ENCODE measurements at regions not wholly inside any gene's neighbourhood (a gene's known extent, or its start where the extent isn't known, plus 50 kb on each side); places are given as distances from the start of the nearest gene placed in this dataset.

DNA sequence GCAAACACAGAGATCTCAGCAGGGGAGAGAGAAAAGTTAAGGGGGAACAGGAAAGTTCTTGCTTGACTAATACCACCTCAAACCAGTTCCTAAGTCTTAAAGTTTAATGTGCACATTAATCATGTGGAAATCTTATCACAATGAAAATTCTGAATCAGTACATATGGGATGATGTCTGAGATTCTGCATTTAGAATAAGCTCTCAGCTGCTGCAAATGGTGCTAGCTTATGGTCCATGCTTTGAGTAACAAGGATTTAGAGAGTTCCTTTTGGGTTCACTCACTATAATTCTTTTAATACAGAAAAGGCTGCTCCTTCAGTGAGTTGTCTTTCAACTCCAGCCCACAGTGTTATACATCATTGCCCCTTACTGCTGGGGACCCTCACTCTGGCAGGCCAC, 99.5 kb upstream of the THRB start:
- POLR2A ChIA-PET, result no interaction called here
- no TSS peak for BruUV-seq (replicated peaks)
- Histone ChIP-seq H3K4me1 (ENCODE audit: control insufficient read depth, insufficient read depth, low read length) (no peaks in the 10 kb centered on the region), H3K4me3 (ENCODE audit: low read depth in 2 of 2, low read length in 2 of 2) (no peak overlapping the region), H3K36me3 (ENCODE audit: control insufficient read depth, insufficient read depth, low read length) (no peaks in the 10 kb centered on the region), H3K27me3 (ENCODE audit: control insufficient read depth, insufficient read depth, low read length) (no peaks in the 10 kb centered on the region; the same call in 1 of the 2 replicates), H3K9me3 (ENCODE audit: control insufficient read depth, insufficient read depth, low read depth, low read length) (no peaks in the 10 kb centered on the region), H3K27ac (ENCODE audit: low read length) (no peak overlapping the region)
- in situ Hi-C loops (cut with HindIII; ENCODE audit: low pct_unique_long_range_greater_than_20kb, low sequenced_read_pairs), result no loop called here
- intact Hi-C loops (cut with micrococcal nuclease; ENCODE audit: unreplicated experiment), result no loop called here
- CTCF ChIA-PET, result no interaction called here
- DNase-seq (ENCODE audit: low read depth, low spot score) (no peak), ATAC-seq (no peak)
- TF ChIP-seq POLR2AphosphoS5 (IDR thresholded peaks at IDR 0.05; ENCODE audit: low read depth, low read length) (no peak), TCF7L2 (IDR thresholded peaks at IDR 0.05; ENCODE audit: low read depth, low read length) (no peak)

DNA sequence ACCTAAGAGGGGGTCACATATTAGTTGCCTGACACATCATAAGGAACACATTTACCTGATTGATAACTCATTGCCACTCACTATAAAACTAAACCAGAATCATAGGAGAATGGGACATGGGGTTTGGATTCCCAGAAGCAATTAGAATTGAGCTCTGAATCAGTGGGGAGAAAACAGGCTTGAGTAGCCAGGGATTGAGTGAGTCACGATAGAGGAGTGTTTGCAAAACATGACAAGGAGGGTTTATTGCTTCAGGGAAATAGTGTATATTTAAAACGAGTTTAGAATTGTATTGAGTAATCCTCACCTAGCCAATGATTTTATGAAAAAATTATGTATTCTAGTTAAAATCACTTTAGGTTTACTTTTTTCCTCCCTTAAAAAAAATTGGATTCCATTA, 101.1 kb upstream of the THRB start:
- ChIA-PET CTCF (no interaction called here), POLR2A (no interaction called here)
- no peak overlapping the region for H3K4me3 ChIP-seq (ENCODE audit: low read depth in 2 of 2, low read length in 2 of 2)
- intact Hi-C loops (cut with micrococcal nuclease; ENCODE audit: unreplicated experiment), result loop anchor here (2.0 kb wide), 1 partner anchor 65 kb away; no protein-coding TSS in a partner anchor
- no peaks in the 10 kb centered on the region for H3K27me3 ChIP-seq (ENCODE audit: control insufficient read depth, insufficient read depth, low read length)
- in situ Hi-C loops (cut with HindIII; ENCODE audit: low pct_unique_long_range_greater_than_20kb, low sequenced_read_pairs), result no loop called here
- no peak overlapping the region for H3K27ac ChIP-seq (ENCODE audit: low read length)
- H3K36me3 ChIP-seq (ENCODE audit: control insufficient read depth, insufficient read depth, low read length), result no peaks in the 10 kb centered on the region
- no peak for TF ChIP-seq TCF7L2 (IDR thresholded peaks at IDR 0.05; ENCODE audit: low read depth, low read length)
- TF ChIP-seq SIN3A (IDR thresholded peaks at IDR 0.05; ENCODE audit: borderline replicate concordance, insufficient read depth, low read depth, low read length), result no peak
- TF ChIP-seq, protein P1, sequence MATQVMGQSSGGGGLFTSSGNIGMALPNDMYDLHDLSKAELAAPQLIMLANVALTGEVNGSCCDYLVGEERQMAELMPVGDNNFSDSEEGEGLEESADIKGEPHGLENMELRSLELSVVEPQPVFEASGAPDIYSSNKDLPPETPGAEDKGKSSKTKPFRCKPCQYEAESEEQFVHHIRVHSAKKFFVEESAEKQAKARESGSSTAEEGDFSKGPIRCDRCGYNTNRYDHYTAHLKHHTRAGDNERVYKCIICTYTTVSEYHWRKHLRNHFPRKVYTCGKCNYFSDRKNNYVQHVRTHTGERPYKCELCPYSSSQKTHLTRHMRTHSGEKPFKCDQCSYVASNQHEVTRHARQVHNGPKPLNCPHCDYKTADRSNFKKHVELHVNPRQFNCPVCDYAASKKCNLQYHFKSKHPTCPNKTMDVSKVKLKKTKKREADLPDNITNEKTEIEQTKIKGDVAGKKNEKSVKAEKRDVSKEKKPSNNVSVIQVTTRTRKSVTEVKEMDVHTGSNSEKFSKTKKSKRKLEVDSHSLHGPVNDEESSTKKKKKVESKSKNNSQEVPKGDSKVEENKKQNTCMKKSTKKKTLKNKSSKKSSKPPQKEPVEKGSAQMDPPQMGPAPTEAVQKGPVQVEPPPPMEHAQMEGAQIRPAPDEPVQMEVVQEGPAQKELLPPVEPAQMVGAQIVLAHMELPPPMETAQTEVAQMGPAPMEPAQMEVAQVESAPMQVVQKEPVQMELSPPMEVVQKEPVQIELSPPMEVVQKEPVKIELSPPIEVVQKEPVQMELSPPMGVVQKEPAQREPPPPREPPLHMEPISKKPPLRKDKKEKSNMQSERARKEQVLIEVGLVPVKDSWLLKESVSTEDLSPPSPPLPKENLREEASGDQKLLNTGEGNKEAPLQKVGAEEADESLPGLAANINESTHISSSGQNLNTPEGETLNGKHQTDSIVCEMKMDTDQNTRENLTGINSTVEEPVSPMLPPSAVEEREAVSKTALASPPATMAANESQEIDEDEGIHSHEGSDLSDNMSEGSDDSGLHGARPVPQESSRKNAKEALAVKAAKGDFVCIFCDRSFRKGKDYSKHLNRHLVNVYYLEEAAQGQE (IDR thresholded peaks at IDR 0.05; ENCODE audit: insufficient read depth in 1 of 2, low read depth in 2 of 2, low read length in 1 of 2), result no peak
- TF ChIP-seq POLR2AphosphoS5 (IDR thresholded peaks at IDR 0.05; ENCODE audit: low read depth, low read length), result no peak
- TF ChIP-seq, protein P2, sequence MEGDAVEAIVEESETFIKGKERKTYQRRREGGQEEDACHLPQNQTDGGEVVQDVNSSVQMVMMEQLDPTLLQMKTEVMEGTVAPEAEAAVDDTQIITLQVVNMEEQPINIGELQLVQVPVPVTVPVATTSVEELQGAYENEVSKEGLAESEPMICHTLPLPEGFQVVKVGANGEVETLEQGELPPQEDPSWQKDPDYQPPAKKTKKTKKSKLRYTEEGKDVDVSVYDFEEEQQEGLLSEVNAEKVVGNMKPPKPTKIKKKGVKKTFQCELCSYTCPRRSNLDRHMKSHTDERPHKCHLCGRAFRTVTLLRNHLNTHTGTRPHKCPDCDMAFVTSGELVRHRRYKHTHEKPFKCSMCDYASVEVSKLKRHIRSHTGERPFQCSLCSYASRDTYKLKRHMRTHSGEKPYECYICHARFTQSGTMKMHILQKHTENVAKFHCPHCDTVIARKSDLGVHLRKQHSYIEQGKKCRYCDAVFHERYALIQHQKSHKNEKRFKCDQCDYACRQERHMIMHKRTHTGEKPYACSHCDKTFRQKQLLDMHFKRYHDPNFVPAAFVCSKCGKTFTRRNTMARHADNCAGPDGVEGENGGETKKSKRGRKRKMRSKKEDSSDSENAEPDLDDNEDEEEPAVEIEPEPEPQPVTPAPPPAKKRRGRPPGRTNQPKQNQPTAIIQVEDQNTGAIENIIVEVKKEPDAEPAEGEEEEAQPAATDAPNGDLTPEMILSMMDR (IDR thresholded peaks at IDR 0.05), result no peak
- H3K9me3 ChIP-seq (ENCODE audit: control insufficient read depth, insufficient read depth, low read depth, low read length), result no peaks in the 10 kb centered on the region
- ATAC-seq (no peak), DNase-seq (ENCODE audit: low read depth, low spot score) (no peak)
- no TSS peak for BruUV-seq (replicated peaks)
- H3K4me1 ChIP-seq (ENCODE audit: control insufficient read depth, insufficient read depth, low read length), result no peaks in the 10 kb centered on the region

DNA sequence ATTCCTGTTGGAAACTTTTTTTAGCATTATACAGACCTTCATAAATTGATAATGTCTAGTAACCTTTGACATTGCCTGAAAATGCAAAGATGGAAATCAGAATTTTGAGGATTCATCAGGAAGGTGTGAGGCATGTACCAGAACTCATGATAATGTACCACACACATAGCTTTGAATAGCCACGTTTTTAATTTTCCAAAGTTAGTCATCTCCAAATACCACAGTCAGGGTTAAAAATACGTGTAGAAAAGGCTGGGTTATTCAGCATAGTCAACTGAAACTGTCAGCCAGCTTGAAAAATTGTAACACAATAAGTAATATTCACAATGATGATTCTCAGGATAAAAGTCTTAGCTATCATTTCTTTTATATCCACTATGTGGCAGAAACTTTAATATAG, 102.0 kb upstream of the THRB start:
- Histone ChIP-seq H3K27me3 (ENCODE audit: control insufficient read depth, insufficient read depth, low read length) (no peaks in the 10 kb centered on the region), H3K27ac (ENCODE audit: low read length) (no peak overlapping the region), H3K4me3 (ENCODE audit: low read depth in 2 of 2, low read length in 2 of 2) (no peak overlapping the region), H3K9me3 (ENCODE audit: control insufficient read depth, insufficient read depth, low read depth, low read length) (no peaks in the 10 kb centered on the region), H3K4me1 (ENCODE audit: control insufficient read depth, insufficient read depth, low read length) (no peaks in the 10 kb centered on the region), H3K36me3 (ENCODE audit: control insufficient read depth, insufficient read depth, low read length) (no peaks in the 10 kb centered on the region)
- TF ChIP-seq POLR2AphosphoS5 (IDR thresholded peaks at IDR 0.05; ENCODE audit: low read depth, low read length) (no peak), SIN3A (IDR thresholded peaks at IDR 0.05; ENCODE audit: borderline replicate concordance, insufficient read depth, low read depth, low read length) (no peak), TCF7L2 (IDR thresholded peaks at IDR 0.05; ENCODE audit: low read depth, low read length) (no peak)
- TF ChIP-seq, protein P1 (IDR thresholded peaks at IDR 0.05; ENCODE audit: insufficient read depth in 1 of 2, low read depth in 2 of 2, low read length in 1 of 2), result no peak
- TF ChIP-seq, protein P2 (IDR thresholded peaks at IDR 0.05), result no peak
- no TSS peak for BruUV-seq (replicated peaks)
- intact Hi-C loops (cut with micrococcal nuclease; ENCODE audit: unreplicated experiment), result loop anchor here (2.0 kb wide), 1 partner anchor 66 kb away; no protein-coding TSS in a partner anchor
- ATAC-seq, result no peak
- ChIA-PET POLR2A (no interaction called here), CTCF (no interaction called here)
- no peak for DNase-seq (ENCODE audit: low read depth, low spot score)
- in situ Hi-C loops (cut with HindIII; ENCODE audit: low pct_unique_long_range_greater_than_20kb, low sequenced_read_pairs), result no loop called here
